ENCODE measurements at regions not wholly inside any gene's neighbourhood (a gene's known extent, or its start where the extent isn't known, plus 50 kb on each side); places are given as distances from the start of the nearest gene placed in this dataset.

GRCh38 chr2:150782613-150783012 lies 295.1 kb upstream of the RND3 start:
- intact Hi-C loops (cut with DNase I) = loop anchor here (10.0 kb wide), 1 partner anchor 158 kb away; no protein-coding TSS in a partner anchor
- no peak for DNase-seq (ENCODE audit: missing footprints)
- ATAC-seq = no peak

- no peak for ATAC-seq
- DNase-seq (ENCODE audit: missing footprints) = no peak
- intact Hi-C loops (cut with DNase I) = loop anchor here (10.0 kb wide), 1 partner anchor 156 kb away; no protein-coding TSS in a partner anchor
Observed at GRCh38 chr2:150781142-150781541, 293.7 kb upstream of the RND3 start.

GRCh38 chr2:150778828-150779227 lies 291.4 kb upstream of the RND3 start:
- peak; percentile 37 for ATAC-seq
- no peak for DNase-seq (ENCODE audit: missing footprints)
- intact Hi-C loops (cut with DNase I) = no loop called here

- intact Hi-C loops (cut with DNase I) = no loop called here
- DNase-seq (ENCODE audit: missing footprints) (no peak), ATAC-seq (no peak)
Observed at GRCh38 chr2:150769421-150769820, 282.0 kb upstream of the RND3 start.

GRCh38 chr2:150767991-150768746 lies 280.7 kb upstream of the RND3 start:
- DNase-seq (ENCODE audit: missing footprints) = no peak
- ATAC-seq = no peak
- intact Hi-C loops (cut with DNase I) = no loop called here

- intact Hi-C loops (cut with DNase I) = no loop called here
- no peak for DNase-seq (ENCODE audit: missing footprints)
- no peak for ATAC-seq
Observed at GRCh38 chr2:150762571-150762970, 275.1 kb upstream of the RND3 start.

GRCh38 chr2:150759531-150759930 lies 272.1 kb upstream of the RND3 start:
- DNase-seq (ENCODE audit: missing footprints) = no peak
- ATAC-seq = no peak
- intact Hi-C loops (cut with DNase I) = no loop called here

- ATAC-seq (no peak), DNase-seq (ENCODE audit: missing footprints) (no peak)
- intact Hi-C loops (cut with DNase I) = no loop called here
Observed at GRCh38 chr2:150759106-150759505, 271.6 kb upstream of the RND3 start.

- intact Hi-C loops (cut with DNase I) = no loop called here
- no peak for ATAC-seq
Observed at GRCh38 chr2:150752229-150752628, 264.8 kb upstream of the RND3 start.

GRCh38 chr2:150750720-150751119 lies 263.3 kb upstream of the RND3 start:
- no peak for ATAC-seq
- intact Hi-C loops (cut with DNase I) = no loop called here
- DNase-seq (ENCODE audit: missing footprints) = no peak

More at GRCh38 chr2:150752229-150752628, 264.8 kb upstream of the RND3 start:
- DNase-seq (ENCODE audit: missing footprints) = no peak

- intact Hi-C loops (cut with DNase I) = no loop called here
- no peak for ATAC-seq
- DNase-seq (ENCODE audit: missing footprints) = no peak
Observed at GRCh38 chr2:150742094-150742493, 254.6 kb upstream of the RND3 start.

- no peak for ATAC-seq
- DNase-seq (ENCODE audit: missing footprints) = no peak
- intact Hi-C loops (cut with DNase I) = no loop called here
Observed at GRCh38 chr2:150735894-150736498, 248.5 kb upstream of the RND3 start.

GRCh38 chr2:150733051-150733618 lies 245.7 kb upstream of the RND3 start:
- DNase-seq (ENCODE audit: missing footprints) (no peak), ATAC-seq (no peak)
- intact Hi-C loops (cut with DNase I) = no loop called here

GRCh38 chr2:150732491-150732890 lies 245.0 kb upstream of the RND3 start:
- intact Hi-C loops (cut with DNase I) = no loop called here
- DNase-seq (ENCODE audit: missing footprints) = no peak
- no peak for ATAC-seq

GRCh38 chr2:150732064-150732463 lies 244.6 kb upstream of the RND3 start:
- intact Hi-C loops (cut with DNase I) = no loop called here
- DNase-seq (ENCODE audit: missing footprints) (no peak), ATAC-seq (no peak)

- no peak for ATAC-seq
- DNase-seq (ENCODE audit: missing footprints) = no peak
- intact Hi-C loops (cut with DNase I) = no loop called here
Observed at GRCh38 chr2:150729495-150729955, 242.1 kb upstream of the RND3 start.

- ATAC-seq (no peak), DNase-seq (ENCODE audit: missing footprints) (no peak)
- intact Hi-C loops (cut with DNase I) = no loop called here
Observed at GRCh38 chr2:150718280-150718679, 230.8 kb upstream of the RND3 start.

- DNase-seq (ENCODE audit: missing footprints) (no peak), ATAC-seq (no peak)
- intact Hi-C loops (cut with DNase I) = no loop called here
Observed at GRCh38 chr2:150716186-150716585, 228.7 kb upstream of the RND3 start.

- intact Hi-C loops (cut with DNase I) = no loop called here
- no peak for DNase-seq (ENCODE audit: missing footprints)
- no peak for ATAC-seq
Observed at GRCh38 chr2:150715501-150715900, 228.0 kb upstream of the RND3 start.

GRCh38 chr2:150710916-150711315 lies 223.4 kb upstream of the RND3 start:
- DNase-seq (ENCODE audit: missing footprints) (no peak), ATAC-seq (no peak)
- intact Hi-C loops (cut with DNase I) = no loop called here

Data from Right ventricle myocardium inferior (tissue), 1 donor.